CD4-positive, alpha-beta T cell treated with Interleukin-21 for 1 hour (primary cell): ENCODE measurements at regions not wholly inside any gene's neighbourhood (a gene's known extent, or its start where the extent isn't known, plus 50 kb on each side); places are given as distances from the start of the nearest gene placed in this dataset.
"Not testable (repeated sequence)": the region's sequence is repeated elsewhere in the genome, so short reads cannot be mapped to it uniquely, and the experiment has no call there.

Experiments used
- DNase-seq: peaks from one replicate; pipeline ENCODE4 v3.0.0-alpha.2; 2020

DNA sequence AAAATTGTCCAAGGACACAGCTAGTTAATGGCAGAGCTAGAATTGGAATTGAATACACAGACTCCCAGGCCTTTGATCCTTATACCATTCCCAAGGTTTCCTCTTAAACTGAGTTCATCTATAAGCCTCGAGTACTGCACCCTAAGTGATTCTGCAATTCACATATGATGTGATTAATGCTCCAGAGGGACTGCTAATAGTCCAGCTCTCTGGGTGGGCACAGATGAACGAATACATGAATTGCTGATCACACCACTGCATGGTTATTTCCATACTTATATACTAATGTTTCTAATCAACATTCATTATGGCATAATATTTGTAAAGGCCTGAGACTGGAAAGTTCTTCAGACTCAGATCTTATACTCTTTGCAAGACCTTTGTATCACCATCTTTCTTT is 101.8 kb downstream of the NUFIP1 start:
- no peak for DNase-seq

DNA sequence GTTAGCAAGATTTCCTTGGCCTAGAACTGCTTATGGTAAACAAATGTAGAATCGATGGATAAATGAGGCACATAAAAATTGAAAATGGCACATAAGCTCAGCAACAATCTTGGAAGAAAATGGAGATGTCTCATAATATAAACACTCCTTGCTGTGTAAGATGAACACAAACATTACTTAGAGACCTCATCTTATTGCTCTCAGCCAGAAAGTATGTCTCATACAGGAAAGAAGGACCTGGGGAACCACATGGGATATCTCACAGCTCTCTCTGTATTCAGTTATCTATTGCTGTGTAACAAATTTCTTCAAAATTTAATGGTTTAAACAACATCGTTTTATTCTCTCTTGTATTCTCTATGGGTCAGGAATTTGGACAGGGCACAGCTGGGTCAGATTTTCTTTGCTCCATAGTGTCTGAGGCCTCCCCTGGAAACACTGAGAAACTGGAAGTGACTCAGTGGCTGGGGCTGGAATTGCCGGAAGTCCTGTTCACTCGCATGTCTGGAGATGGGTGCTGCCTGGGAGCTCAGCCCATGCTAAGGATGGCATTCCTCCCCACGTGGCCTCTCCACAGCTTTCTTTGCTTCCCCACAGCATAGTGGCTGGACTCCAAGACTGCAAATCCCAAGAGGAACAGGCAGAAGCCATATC is 105.1 kb downstream of the NUFIP1 start:
- DNase-seq: no peak

DNA sequence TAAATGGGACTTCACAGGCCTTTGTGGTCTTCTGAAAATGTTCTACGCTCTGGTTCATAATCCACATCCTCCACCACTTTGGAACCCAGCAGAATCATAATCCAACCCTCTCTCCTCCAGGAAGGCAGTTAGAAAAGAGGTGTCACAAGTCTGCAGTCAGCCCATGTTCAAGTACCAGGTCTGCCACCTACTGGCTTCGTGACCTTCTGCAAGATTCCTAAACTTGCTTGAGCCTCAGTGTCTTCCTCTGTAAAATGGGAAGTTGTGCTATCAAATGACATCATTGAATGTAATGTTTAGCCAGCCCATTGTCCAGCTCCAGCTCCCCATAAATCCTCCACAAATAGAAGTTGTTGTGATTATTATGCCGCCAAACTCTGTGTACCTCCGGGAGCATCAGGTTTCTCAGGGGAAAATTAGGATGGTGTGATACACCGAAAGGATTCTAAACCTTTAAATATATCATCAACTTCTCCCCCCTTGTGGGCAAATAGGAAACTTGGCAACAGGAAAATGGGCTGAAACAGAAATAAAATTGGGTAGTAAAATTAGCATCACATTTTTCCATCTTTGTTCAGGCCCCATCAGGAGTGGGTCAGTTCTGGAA is 109.7 kb downstream of the NUFIP1 start:
- DNase-seq: peak; percentile 11

DNA sequence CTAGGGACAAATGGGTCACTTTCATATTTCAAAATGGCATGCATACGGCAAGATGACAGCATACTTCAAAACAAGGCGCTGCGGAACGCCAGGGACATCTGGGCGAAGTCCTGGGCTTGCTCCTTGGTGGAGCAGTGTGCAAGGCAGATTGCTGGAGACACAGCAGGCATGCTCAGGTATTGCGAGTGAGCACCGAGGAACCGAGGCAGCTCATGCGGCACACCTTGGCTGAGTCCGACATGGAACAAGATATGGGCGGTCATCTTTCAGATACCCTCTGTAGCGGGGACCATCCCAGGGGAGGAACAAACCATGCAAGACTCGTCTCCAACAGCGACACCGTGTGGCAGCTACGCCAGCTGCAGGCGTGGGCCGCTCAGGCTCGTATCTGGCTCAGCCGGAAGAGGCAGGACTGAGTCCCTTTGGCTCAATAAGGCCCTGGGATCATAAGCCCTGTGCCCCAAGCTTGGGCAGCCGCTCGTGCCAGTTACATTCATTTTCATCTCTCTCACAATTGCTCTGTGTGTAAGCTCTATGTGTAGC is 112.4 kb downstream of the NUFIP1 start:
- no peak for DNase-seq

DNA sequence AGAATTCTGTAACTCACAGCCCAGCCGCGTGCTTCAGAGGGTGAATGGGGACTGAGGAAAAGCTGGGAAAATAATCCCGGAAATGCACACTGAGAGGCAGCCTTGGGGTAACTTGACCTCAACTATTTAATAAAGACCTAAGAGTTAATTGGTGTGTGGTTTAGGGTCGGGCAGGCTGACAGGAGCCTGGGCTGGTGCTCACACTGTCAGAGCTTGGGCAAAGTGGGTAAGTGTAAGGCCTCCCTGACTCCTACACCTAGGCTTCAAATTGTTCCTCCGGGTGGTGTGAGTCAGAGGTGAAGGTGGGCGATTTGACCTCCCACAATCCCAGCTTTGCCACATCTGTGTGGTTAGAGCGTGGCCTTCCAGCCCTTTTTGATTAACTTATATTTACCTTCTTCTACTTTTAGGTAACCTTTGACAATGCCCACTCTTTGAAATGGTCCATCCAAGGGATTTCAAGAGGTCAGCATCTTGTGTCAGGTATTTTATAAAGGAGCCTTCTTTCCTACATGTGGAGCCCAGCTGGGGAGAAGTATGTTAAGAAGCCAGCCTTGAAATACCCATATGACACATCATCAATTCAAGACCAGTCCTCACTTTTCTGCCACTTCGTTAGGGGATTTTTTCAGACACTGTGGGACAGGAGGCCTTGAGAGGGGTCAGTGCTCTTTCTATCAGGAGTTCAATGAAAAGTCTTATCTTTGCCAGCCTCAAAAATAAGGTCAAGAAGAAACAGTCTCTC is 114.2 kb downstream of the NUFIP1 start:
- DNase-seq: no peak

DNA sequence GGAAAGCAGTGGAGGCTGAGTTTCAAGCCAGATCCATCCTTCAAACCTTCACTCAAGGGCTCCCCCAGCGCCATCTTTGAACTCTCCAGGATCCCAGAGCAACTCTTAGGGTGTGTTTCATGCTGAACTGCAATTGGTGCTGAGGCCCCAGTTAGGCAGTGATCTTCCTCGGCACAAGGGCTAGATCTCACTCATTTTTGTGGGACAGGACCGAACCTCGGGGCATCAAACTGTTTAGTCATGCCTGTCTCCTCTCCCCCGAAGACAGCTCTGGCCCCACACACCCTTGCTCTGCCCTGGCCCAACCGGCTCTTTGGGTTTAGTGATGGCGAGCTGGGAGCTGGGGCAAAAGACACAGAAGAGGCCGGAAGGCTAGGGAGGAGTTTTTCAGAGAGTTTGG is 115.1 kb downstream of the NUFIP1 start:
- no peak for DNase-seq

DNA sequence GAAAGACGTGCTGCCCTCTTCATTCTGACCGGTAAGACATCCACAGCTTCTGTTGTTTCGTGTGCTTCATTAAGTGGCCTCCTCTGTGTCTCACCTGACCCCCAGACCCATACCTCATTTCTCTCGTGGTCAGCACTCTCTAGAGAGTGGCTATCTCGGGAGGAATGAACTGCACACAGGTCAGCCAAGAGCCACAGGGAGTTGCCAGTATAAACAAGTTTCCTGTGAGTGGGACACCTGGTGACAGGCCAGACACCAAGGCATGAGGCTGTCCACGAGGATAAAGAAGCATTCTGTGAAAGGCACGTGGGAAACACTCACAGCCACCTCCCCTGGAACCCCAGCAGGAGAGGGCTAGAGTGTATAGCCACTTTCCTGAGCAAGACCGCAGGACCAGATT is 115.8 kb downstream of the NUFIP1 start:
- DNase-seq: no peak

DNA sequence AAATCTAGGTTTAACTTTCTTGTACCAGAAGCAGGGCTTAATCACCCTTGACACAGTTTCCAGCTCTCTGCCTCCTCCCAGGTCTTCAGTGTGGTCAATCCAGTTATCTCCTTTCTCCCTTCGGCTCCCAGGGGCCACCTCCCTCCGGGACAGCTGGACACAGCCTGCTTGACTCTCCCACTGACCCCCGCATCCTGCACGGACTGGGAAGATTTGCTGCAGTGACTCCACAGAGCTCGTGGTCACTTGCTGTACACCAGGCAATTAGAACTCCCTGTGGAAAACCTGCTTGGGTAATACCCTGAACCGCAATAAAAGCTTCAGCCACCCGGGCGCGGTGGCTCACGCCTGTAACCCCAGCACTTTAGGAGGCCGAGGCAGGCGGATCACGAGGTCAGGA is 116.5 kb downstream of the NUFIP1 start:
- no peak for DNase-seq

DNA sequence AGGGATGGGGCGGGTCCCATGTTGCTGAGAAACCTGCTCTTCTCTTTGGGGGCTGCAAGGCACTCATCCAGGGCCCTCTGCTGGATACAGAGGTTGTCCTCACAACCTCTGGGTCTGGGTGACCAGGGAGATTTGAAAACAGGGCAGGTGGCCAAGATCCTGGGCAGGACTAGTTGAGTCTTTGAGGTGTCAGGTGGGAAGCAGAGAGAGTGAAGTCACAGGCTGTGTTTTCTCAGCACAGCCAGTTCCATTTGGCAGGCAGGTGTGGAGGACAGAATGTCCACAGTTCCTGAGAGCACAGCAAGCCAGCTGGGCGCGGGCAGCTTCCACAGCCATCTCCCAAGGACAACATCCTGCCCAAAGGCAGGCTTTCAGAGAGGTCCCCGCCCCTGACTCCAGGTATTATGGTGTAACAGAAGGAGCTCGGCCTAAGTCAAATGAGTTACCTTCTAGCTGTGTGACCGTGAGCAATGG is 118.8 kb downstream of the NUFIP1 start:
- DNase-seq: no peak

DNA sequence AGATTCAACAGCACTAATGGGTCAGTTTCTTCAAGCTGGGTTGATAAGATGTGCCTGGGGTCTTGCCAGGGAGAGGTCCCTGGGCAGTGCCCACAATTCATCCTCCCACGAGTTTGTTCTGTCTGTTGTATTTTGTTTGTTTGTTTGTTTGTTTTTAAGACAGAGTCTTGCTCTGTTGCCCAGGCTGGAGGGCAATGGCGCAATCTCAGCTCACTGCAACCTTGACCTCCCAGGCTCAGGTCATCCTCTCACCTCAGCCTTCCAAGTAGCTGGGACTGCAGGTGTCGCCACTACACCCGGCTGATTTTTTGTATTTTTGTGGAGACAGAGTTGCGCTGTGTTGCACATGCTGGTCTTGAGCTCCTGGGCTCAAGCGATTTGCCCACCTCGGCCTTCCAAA is 120.1 kb downstream of the NUFIP1 start:
- no peak for DNase-seq

DNA sequence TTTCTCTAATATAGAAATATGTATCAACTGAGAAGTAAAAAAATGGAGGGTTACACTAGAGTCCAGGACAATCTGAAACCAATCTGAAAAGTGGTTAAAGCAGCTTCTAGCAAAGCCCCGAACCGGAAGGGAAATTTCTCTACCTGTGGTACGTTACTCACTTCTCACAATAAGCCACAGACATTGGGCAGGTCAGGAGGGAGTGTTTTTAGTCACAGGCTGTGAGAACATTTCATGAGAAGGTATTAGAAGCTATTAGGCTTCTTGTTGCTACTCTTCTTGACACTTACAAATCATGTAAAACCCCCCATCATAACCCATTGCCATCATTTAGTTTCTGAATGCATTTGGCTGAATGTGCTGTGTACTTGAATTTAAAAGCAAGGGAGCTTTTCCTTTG is 120.9 kb downstream of the NUFIP1 start:
- DNase-seq: no peak

DNA sequence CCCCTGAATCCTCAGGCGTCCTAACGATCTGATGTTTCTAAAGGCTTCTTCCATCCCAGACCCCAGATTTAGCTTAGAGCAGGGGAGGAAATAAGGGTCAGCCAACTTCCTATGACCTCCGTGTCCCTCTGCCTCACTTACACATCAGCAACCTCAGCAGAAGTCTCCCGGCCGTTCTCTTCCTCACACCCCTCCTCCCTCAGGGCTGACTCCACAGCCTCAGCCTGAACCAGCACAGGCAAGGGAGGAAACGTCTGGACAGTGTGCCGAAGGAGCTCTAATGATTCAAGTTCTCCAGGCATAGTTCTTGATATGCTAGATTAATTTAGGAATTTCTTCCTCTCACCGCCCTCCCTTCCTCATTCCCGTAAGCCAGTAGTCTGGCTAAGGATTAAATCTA is 121.4 kb downstream of the NUFIP1 start:
- DNase-seq: no peak

DNA sequence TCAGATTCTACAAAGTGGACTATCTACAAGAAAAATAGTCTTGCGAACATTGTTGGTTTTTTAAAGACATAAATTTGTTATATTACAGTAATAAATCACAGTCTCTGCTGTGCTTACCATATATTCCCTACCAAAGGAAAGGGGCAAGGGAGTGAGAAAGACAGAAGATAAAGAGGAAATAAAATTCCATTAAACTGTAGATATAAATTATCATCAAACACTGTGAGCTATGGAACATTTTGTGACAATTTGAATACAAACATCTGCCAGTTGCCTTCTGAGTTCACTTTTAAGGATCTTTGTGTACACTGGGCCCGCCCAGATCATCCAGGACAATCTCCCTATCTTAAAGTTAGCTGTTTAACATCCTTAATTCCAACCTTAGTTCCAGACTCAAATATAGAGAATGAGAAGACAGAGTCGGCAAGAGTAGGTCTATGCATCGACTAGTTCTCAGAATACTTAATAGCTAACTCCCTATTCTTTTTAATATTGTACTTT is 122.8 kb downstream of the NUFIP1 start:
- no peak for DNase-seq

DNA sequence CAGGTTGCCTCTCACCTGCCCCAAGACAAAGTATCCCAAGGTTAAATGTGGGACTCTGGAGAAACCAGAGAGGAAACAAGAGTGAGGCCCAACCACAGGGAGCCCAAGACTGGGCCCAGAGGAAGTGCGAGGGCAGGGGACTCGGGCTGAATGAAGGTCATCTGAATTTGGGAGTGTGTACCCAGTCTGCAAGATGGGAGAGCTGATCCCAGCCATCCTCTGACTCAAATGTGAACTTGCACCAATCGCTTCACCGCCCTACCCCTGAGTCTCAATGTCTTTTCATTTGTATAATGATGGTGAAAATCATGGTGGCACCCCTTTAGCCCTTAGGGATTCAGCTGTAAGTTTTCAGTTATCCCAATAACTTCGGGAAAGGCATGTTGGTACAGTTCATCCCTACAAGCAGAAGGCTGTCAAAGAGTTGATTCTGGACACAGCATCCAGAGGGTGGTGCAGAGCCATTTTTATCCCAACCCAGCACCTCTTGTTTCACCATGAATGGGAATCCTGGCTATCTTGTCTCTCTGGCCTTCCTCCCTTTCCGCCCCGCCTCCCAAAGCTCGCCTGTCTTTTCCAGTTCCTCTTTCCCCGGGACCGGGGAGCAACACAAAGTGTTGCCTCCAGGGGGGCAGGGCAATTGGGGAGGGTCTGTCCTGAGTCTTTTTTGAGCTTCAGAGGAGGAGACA is 123.4 kb downstream of the NUFIP1 start:
- DNase-seq: no peak

DNA sequence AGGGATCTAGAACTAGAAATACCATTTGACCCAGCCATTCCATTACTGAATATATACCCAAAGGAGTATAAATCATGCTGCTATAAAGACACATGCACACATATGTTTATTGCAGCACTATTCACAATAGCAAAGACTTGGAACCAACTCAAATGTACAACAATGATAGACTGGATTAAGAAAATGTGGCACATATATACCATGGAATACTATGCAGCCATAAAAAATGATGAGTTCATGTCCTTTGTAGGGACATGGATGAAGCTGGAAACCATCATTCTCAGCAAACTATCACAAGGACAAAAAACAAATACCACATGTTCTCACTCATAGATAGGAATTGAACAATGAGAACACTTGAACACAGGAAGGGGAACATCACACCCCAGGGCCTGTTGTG is 125.6 kb downstream of the NUFIP1 start:
- not testable (repeated sequence) for DNase-seq

DNA sequence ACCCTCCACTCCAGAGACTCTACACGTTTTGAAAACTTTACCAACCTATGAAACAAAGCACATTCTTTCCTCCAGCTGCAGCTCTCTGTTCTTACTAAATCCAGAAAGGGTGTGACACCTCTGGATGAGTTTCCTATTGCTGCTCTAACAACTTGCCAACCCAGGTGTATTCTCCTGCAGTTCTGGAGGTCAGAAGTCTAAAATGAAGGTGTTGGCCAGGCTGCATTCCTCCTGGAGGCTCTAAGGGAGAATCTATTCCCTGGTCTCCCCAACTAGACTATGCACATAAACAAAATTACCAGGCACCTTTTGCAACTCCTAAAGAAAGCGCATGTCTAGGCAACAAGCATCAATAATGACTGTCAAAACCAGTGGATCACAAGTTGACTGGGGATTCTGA is 128.8 kb downstream of the NUFIP1 start:
- DNase-seq: no peak

DNA sequence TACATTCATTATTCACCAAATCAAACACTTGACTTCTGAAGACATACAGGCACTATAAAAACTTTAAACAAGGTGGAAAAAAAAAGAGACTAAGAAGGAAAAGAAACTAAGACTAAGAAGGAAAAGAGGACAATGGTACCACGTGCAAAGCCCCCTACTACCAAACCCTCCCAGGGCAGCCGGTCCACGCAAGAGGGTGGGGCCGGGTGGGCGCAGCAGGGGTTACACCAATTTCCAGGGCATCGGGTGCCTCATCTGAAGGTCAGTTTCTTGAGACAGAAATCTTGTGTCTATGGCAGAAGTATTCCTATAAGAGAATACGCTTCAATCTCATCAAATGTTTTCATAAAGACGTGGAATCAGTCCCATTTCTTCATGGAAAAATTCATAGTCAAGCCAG is 131.5 kb downstream of the NUFIP1 start:
- DNase-seq: no peak

DNA sequence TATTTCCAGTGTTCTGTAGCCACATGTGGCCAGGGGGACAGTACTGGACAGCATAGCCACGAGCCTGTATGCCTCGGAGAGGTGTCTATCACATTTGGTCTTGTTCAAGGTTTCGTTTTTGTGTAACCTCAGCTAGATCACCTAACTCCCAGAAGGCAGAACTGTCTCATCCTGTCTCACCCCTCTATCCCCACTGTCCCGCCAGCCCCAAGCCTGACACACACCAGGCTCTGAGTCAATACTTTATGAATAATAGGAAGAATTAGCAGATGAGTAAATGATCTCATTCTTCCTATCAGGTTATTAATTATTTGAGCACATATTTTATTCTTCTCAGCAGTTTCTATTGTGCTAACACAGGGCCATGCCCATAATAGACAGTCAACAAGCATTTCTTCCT is 132.2 kb downstream of the NUFIP1 start:
- no peak for DNase-seq

DNA sequence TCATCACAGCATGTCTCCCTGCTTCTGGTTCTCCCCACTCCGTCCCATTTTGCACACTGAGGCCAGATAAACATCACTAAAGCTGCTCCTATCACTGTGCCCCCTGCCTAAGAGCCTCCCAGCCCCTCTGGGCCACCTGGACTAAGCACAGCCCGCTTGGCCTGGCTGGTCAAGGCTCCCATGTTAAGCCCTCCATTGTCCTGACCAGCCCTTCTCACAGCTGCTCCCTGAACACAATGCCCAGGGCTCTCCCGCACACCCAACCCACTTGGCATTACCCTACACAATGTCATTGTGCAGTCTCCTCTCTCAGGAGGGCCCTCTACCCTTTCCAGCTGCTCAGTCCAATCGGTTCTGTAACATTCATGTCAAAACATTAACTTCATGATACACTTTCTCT is 133.4 kb downstream of the NUFIP1 start:
- DNase-seq: no peak

DNA sequence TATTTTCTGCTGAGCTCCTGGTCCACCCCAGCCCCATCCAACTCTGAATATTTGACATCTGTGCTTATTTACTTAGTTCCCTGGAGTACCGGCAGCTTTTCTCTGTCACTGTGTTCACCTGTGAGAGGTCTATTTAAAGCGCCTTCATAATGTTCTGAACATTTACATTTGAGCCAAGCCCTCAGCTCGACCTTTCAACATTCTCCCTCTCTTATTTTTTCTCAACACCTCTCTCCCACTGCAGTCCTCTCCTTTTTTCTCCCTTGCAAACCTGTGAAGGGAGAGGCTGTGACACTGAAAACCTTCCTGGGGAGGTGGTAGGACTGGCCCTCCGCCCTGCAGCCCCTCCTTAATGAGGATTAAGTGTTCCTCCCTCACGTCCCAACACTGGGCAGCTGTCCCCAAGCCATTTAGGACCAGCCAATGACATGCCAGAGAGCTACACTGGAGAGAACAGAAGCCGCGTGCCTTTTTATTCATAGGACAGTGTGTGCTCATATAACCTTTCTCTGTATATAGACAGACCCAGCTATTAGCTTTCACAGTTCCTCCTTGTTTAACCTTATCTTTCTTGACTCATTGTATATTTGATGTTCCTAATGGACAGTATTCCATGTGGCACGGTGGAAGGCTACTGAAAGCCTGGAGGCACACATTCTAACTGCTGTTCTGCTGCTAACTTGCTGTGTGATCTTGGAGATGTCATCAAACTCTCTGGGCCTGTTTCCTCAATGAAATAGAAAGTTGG is 134.8 kb downstream of the NUFIP1 start:
- DNase-seq: no peak

DNA sequence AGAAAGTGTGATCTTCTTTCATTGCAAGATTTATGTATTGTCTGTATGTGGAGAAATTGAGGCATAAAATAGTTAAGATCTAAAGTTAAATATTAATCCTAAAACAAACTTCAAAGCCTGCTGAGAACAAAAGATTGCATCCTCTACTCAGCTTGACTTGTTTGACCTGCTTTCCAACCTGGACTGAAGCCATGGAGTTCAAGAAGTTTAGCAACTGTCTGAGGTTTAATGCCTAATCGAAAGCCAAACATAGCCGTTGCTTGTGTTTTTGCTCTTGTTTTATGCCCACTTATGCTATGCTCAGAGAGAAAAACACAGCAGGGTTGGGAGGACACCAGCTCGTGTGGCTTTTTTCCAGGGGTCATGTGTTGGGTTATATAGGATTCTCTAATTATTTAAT is 135.6 kb downstream of the NUFIP1 start:
- no peak for DNase-seq

DNA sequence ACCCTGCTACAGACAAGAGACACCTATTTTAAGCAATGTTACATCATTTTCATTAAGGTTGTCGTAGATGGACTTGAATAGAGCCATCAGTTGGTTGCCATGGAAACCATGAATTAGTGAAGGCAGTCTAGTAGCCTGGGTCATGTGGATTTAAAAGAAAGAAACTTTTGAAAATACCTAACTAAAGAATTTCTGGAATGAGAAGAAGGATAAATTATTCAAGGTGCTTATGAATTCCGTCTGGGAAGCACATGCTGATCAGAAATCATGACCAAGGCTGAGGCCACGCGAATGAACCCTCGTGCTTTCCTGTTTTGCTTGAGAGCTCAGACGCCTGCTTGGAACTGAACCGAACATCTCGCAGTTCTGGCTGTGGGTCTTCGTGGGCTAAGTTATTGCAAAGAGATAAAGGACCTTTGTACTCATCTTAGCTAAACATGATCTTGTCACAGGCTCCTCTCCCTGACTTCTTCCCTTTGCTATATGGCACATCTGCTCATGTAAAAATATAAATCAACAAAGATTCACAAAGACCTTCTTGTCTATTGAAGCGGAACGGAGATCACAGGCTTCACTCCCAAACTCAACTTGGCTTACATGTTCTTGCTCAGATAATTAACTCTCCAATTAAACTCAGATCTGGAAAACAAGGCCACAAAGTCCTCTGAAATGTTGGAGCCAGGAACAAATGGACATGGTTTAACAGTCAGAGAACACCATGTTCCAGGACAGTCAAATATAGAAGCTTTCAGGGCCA is 140.2 kb downstream of the NUFIP1 start:
- DNase-seq: no peak
